Mesenchymal stem cell (in vitro differentiated cells and primary cell): ENCODE measurements at regions not wholly inside any gene's neighbourhood (a gene's known extent, or its start where the extent isn't known, plus 50 kb on each side); places are given as distances from the start of the nearest gene placed in this dataset.

Experiments
- DNase-seq: peaks from one replicate; pipeline ENCODE4 v3.0.0-alpha.2; 2013
- H2AFZ ChIP-seq: one replicate; pipeline ENCODE4 v1.6.1; 2013; ENCODE audit warnings: low read depth, mild to moderate bottlenecking, control low read depth, inconsistent platforms, low read length, moderate library complexity
- H2AK5ac ChIP-seq: 2 replicates; pipeline ENCODE4 v1.6.1; 2013; ENCODE audit warnings: low read length, moderate library complexity, mild to moderate bottlenecking, inconsistent platforms; ENCODE audit not compliant: severe bottlenecking
- H2BK120ac ChIP-seq: one replicate; pipeline ENCODE4 v1.6.1; 2013; ENCODE audit warnings: low read depth, mild to moderate bottlenecking, inconsistent platforms, low read length, moderate library complexity
- H2BK12ac ChIP-seq, 2 experiments: one replicate each; pipeline ENCODE4 v1.6.1; 2013; ENCODE audit warnings: inconsistent platforms in 2 of 2, low read length in 2 of 2, mild to moderate bottlenecking in 2 of 2, moderate library complexity in 2 of 2, control low read depth in 1 of 2
- H2BK15ac ChIP-seq: one replicate; pipeline ENCODE4 v1.6.1; 2013; ENCODE audit warnings: mild to moderate bottlenecking, low read depth, inconsistent platforms; ENCODE audit not compliant: poor library complexity, severe bottlenecking
- H2BK5ac ChIP-seq: 2 replicates; pipeline ENCODE4 v1.6.1; 2013; ENCODE audit warnings: low read depth, mild to moderate bottlenecking, low read length, control low read depth, inconsistent platforms; ENCODE audit not compliant: poor library complexity, severe bottlenecking
- H3K14ac ChIP-seq, 2 experiments: one replicate each; pipeline ENCODE4 v1.6.1; 2013; ENCODE audit warnings: inconsistent platforms in 2 of 2, low read length in 2 of 2, control low read depth in 1 of 2, mild to moderate bottlenecking in 1 of 2, moderate library complexity in 1 of 2
- H3K18ac ChIP-seq, 2 experiments: one replicate each; pipeline ENCODE4 v1.6.1; 2013; ENCODE audit warnings: inconsistent platforms in 2 of 2, low read length in 2 of 2, control low read depth in 1 of 2, low read depth in 1 of 2, mild to moderate bottlenecking in 1 of 2
- H3K23ac ChIP-seq, 2 experiments: one replicate each; pipeline ENCODE4 v1.6.1; 2013; ENCODE audit warnings: inconsistent platforms in 2 of 2, low read length in 2 of 2, mild to moderate bottlenecking in 2 of 2, moderate library complexity in 2 of 2, control low read depth in 1 of 2
- H3K27ac ChIP-seq: 2 replicates; pipeline ENCODE4 v1.5.1; 2013; ENCODE audit warnings: mild to moderate bottlenecking, moderate library complexity, low read length, control low read depth, inconsistent platforms; ENCODE audit not compliant: poor library complexity, severe bottlenecking
- H3K27me3 ChIP-seq, 2 experiments: 2 replicates each; pipeline versions ENCODE4 v1.6.1 to v1.7.0; 2013; ENCODE audit warnings: low read length in 2 of 2, mild to moderate bottlenecking in 2 of 2, moderate library complexity in 2 of 2, control low read depth in 1 of 2, inconsistent platforms in 1 of 2; ENCODE audit not compliant: control insufficient read depth in 1 of 2, insufficient read depth in 1 of 2
- H3K36me3 ChIP-seq, 2 experiments: 2 replicates each; pipeline versions ENCODE4 v1.6.1 to v1.7.0; 2013; ENCODE audit warnings: low read length in 2 of 2, control low read depth in 1 of 2, inconsistent platforms in 1 of 2, low read depth in 1 of 2, mild to moderate bottlenecking in 1 of 2; ENCODE audit not compliant: insufficient read depth in 2 of 2, control insufficient read depth in 1 of 2
- H3K4ac ChIP-seq, 2 experiments: one replicate each; pipeline ENCODE4 v1.6.1; 2013; ENCODE audit warnings: inconsistent platforms in 2 of 2, low read length in 2 of 2, mild to moderate bottlenecking in 2 of 2, moderate library complexity in 2 of 2, control low read depth in 1 of 2, low read depth in 1 of 2
- H3K4me1 ChIP-seq: 2 replicates; pipeline ENCODE4 v1.6.1; 2013; ENCODE audit warnings: low read depth, low read length, control low read depth; ENCODE audit not compliant: control insufficient read depth, insufficient read depth
- H3K4me2 ChIP-seq: 2 replicates; pipeline ENCODE4 v1.6.1; 2013; ENCODE audit warnings: low read length, mild to moderate bottlenecking, inconsistent platforms; ENCODE audit not compliant: poor library complexity, severe bottlenecking
- H3K4me3 ChIP-seq, 2 experiments: 2 replicates each; pipeline versions ENCODE4 v1.5.1 to v1.7.0; 2013; ENCODE audit warnings: low read length in 2 of 2, mild to moderate bottlenecking in 2 of 2, control low read depth in 1 of 2, low read depth in 1 of 2; ENCODE audit not compliant: insufficient read depth in 1 of 2
- H3K79me1 ChIP-seq: replicated peaks from 2 replicates; pipeline ENCODE4 v1.6.1; 2013; ENCODE audit warnings: mild to moderate bottlenecking, control low read depth, low read length, inconsistent platforms; ENCODE audit not compliant: poor library complexity, severe bottlenecking
- H3K9ac ChIP-seq: 2 replicates; pipeline ENCODE4 v1.7.0; 2013; ENCODE audit warnings: mild to moderate bottlenecking, low read length, moderate library complexity
- H3K9me3 ChIP-seq: 2 replicates; pipeline ENCODE4 v1.7.0; 2013; ENCODE audit warnings: mild to moderate bottlenecking, low read length; ENCODE audit not compliant: control insufficient read depth
- H4K8ac ChIP-seq: one replicate; pipeline ENCODE4 v1.6.1; 2013; ENCODE audit warnings: inconsistent platforms, mild to moderate bottlenecking, low read length, moderate library complexity
- H4K91ac ChIP-seq: one replicate; pipeline ENCODE4 v1.6.1; 2013; ENCODE audit warnings: mild to moderate bottlenecking, low read length, inconsistent platforms
- WGBS: methylation state at CpG from one replicate; pipeline ENCODE4 v1.1.7; 2013; ENCODE audit warnings: mixed read lengths; 5-methylcytosine and 5-hydroxymethylcytosine counted together

DNA sequence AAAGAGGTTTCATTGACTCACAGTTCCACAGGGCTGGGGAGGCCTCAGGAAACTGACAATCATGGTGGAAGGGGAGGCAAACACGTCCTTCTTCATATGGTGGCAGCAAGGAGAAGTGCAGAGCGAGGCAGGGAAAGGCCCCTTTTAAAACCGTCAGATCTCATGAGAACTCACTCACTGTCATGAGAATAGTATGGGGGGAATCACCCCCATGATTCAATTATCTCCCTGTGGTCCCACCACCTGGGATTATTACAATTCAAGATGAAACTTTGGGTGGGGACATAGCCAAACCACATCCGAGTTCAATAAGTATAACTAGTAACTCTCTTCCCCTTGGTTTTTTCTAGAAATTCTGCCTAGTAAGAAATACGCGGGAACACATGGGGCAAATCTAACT, 94.9 kb downstream of the AXIN2 start:
- DNase-seq: no peak
- H4K91ac ChIP-seq: no peak overlapping the region
- no peak overlapping the region for H2BK120ac ChIP-seq
- no peak overlapping the region for H3K4me3 ChIP-seq
- no peak overlapping the region for H2BK15ac ChIP-seq
- no peak overlapping the region for H3K23ac ChIP-seq
- no peak overlapping the region for H2BK5ac ChIP-seq
- H2AK5ac ChIP-seq: no peak overlapping the region
- no peak overlapping the region for H3K4ac ChIP-seq
- no peaks in the 10 kb centered on the region for H3K4me1 ChIP-seq
- no peak overlapping the region for H4K8ac ChIP-seq
- H2BK12ac ChIP-seq: no peak overlapping the region
- no peak overlapping the region for H2AFZ ChIP-seq
- H3K4me2 ChIP-seq: no peak overlapping the region
- no peaks in the 10 kb centered on the region for H3K79me1 ChIP-seq
- WGBS: 79% methylated on average over 2 of the region's 6 CpGs
- H3K36me3 ChIP-seq: no peaks in the 10 kb centered on the region
- H3K14ac ChIP-seq: no peak overlapping the region
- H3K27ac ChIP-seq: no peak overlapping the region
- H3K9ac ChIP-seq: no peak overlapping the region
- no peaks in the 10 kb centered on the region for H3K9me3 ChIP-seq
- H3K27me3 ChIP-seq: peaks cover 29 to 35% of the 10 kb centered on the region in 2 experiments
- no peak overlapping the region for H3K18ac ChIP-seq

DNA sequence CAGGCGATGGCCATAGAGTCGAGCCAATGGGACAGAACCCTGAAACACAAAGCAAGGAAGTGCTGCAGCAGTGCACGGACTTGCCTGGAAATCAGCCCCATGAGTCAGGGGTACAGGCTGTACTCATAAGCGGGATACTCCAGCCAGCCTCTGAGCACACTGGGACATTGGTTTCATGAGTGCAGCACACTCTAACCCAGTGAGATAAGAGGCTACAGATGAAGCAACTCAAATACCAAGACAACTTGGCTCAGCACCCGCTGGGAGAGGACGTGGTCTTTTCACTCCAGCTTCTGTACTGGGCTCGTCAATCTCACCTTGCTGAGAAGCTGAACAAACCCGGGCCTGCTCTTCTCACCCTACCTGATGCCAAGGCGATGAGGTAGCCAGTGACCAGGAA, 98.2 kb downstream of the AXIN2 start:
- no peak overlapping the region for H2BK15ac ChIP-seq
- H2BK5ac ChIP-seq: no peak overlapping the region
- no peak for DNase-seq
- H3K9me3 ChIP-seq: no peaks in the 10 kb centered on the region
- no peak overlapping the region for H3K23ac ChIP-seq
- no peak overlapping the region for H3K4ac ChIP-seq
- H3K4me1 ChIP-seq: peaks cover 3% of the 10 kb centered on the region
- H3K4me2 ChIP-seq: no peak overlapping the region
- peak overlapping the region; percentile 36 for H4K8ac ChIP-seq
- no peak overlapping the region for H3K18ac ChIP-seq
- 86% methylated on average over 9 of the region's 9 CpGs for WGBS
- H3K79me1 ChIP-seq: no peaks in the 10 kb centered on the region
- H4K91ac ChIP-seq: no peak overlapping the region
- no peaks in the 10 kb centered on the region for H3K36me3 ChIP-seq
- H2BK12ac ChIP-seq: no peak overlapping the region
- no peak overlapping the region for H3K14ac ChIP-seq
- no peak overlapping the region for H3K9ac ChIP-seq
- no peak overlapping the region for H3K27ac ChIP-seq
- no peak overlapping the region for H2AK5ac ChIP-seq
- H2BK120ac ChIP-seq: no peak overlapping the region
- peaks cover 16 to 23% of the 10 kb centered on the region in 2 experiments for H3K27me3 ChIP-seq
- no peak overlapping the region for H2AFZ ChIP-seq
- no peak overlapping the region for H3K4me3 ChIP-seq

DNA sequence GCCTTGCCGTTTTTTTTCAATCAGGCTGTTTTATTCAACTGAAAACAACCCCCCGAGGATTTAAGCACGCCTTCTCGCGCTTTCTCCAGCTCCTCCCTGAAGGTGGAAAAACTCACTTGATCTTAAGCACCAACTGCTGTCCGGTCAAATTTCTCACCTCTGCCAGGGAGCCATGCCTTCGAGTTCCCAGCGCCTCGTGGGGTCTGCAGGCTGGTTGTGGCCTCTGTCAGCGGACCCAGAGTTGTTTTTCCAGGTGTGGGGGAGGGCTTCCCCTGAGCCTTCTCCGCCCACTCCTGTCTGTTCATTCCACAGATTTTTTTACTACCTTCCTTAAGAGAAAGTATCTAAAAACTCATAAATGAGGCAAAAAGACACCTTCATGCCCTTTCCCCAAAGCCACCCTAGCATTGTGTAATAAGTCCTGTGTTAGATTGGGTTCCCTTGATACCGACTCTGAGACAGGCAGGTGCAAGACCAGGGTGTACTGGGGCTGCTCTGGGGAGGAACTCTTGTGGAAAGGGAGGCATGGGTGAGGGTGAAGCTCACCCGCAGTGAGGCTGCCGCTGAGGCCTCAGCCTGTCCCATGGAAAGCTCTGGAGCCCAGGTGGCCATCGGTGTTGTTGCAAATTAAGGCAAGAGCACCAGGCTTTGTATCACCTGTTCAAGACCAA, 101.6 kb downstream of the AXIN2 start:
- Histone ChIP-seq H3K4ac (no peak overlapping the region), H2AFZ (no peak overlapping the region), H3K27ac (no peak overlapping the region), H3K14ac (no peak overlapping the region), H4K91ac (no peak overlapping the region), H2BK12ac (no peak overlapping the region), H3K36me3 (no peaks in the 10 kb centered on the region), H2BK15ac (no peak overlapping the region), H2AK5ac (no peak overlapping the region), H3K4me2 (no peak overlapping the region), H3K4me3 (no peak overlapping the region), H3K79me1 (no peaks in the 10 kb centered on the region), H3K4me1 (peaks cover 3% of the 10 kb centered on the region), H3K18ac (no peak overlapping the region), H2BK5ac (no peak overlapping the region), H4K8ac (no peak overlapping the region), H3K23ac (no peak overlapping the region), H3K9ac (no peak overlapping the region), H3K27me3 (peaks cover 16 to 32% of the 10 kb centered on the region in 2 experiments), H3K9me3 (no peaks in the 10 kb centered on the region), H2BK120ac (no peak overlapping the region)
- 55% methylated on average over 11 of the region's 15 CpGs for WGBS
- DNase-seq: no peak

DNA sequence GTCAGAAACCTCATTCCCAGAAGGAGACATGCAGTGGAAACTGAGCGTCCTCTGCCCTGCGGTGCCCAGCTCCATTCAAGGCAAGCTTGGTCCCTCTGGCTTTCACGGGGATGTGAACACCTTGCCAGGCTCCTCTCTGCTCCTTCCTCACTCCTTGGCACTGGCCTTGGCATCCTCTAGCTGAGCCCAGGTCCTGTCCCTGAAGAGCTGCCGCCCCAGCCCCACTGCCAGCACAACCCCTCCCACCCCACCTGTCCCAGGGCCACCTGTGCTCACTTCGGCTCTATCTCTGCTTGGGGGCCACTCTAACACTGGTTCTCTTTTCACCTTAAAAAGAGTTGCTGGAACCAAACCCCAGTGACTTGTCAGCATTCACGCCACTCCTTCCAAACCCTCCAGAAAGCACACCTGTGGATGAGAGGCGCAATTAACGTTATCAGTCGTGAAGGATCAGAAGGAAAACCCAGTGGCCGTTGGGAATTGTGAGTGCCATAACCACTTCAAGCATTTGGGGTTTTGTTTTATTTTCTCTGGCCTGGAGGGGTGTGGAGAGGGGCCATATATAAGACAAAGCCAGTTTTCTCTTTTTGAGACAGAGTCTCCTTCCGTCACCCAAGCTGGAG, 103.7 kb downstream of the AXIN2 start:
- no peak overlapping the region for H2AK5ac ChIP-seq
- peaks cover 3% of the 10 kb centered on the region for H3K4me1 ChIP-seq
- no peak for DNase-seq
- no peak overlapping the region for H3K4ac ChIP-seq
- H2BK5ac ChIP-seq: no peak overlapping the region
- WGBS: 91% methylated on average over 11 of the region's 11 CpGs
- no peaks in the 10 kb centered on the region for H3K36me3 ChIP-seq
- H3K14ac ChIP-seq: no peak overlapping the region
- no peak overlapping the region for H3K27ac ChIP-seq
- no peak overlapping the region for H3K23ac ChIP-seq
- H4K91ac ChIP-seq: no peak overlapping the region
- H2BK120ac ChIP-seq: no peak overlapping the region
- no peak overlapping the region for H2AFZ ChIP-seq
- H2BK15ac ChIP-seq: no peak overlapping the region
- no peak overlapping the region for H3K4me3 ChIP-seq
- no peaks in the 10 kb centered on the region for H3K79me1 ChIP-seq
- no peaks in the 10 kb centered on the region for H3K9me3 ChIP-seq
- no peak overlapping the region for H3K18ac ChIP-seq
- no peak overlapping the region for H3K4me2 ChIP-seq
- H2BK12ac ChIP-seq: no peak overlapping the region
- no peak overlapping the region for H3K9ac ChIP-seq
- H3K27me3 ChIP-seq: peaks cover 12 to 32% of the 10 kb centered on the region in 2 experiments
- no peak overlapping the region for H4K8ac ChIP-seq
